Progenitor cell of endocrine pancreas (in vitro differentiated cells): ENCODE measurements at regions not wholly inside any gene's neighbourhood (a gene's known extent, or its start where the extent isn't known, plus 50 kb on each side); places are given as distances from the start of the nearest gene placed in this dataset.

Experiments
- DNase-seq: peaks from one replicate; pipeline ENCODE4 v3.0.0; 2021; ENCODE audit warnings: low spot score; ENCODE audit not compliant: unreplicated experiment
- H3K27ac Mint-ChIP-seq: 2 replicates; pipeline ENCODE4 v1.8.0; 2021; ENCODE audit warnings: mild to moderate bottlenecking, moderate library complexity, mixed read lengths
- H3K27me3 Mint-ChIP-seq: 2 replicates; pipeline ENCODE4 v1.8.0; 2021; ENCODE audit warnings: mixed read lengths
- H3K36me3 Mint-ChIP-seq: 2 replicates; pipeline ENCODE4 v1.8.0; 2022; ENCODE audit warnings: mixed read lengths; ENCODE audit not compliant: insufficient read depth
- H3K4me1 Mint-ChIP-seq: 2 replicates; pipeline ENCODE4 v1.8.0; 2021; ENCODE audit warnings: low read depth, mixed read lengths
- H3K4me3 Mint-ChIP-seq: 2 replicates; pipeline ENCODE4 v1.8.0; 2021; ENCODE audit warnings: low read depth, mild to moderate bottlenecking, moderate library complexity, mixed read lengths
- H3K9me3 Mint-ChIP-seq: 2 replicates; pipeline ENCODE4 v1.8.0; 2021; ENCODE audit warnings: low read depth, mixed read lengths
- TF ChIP-seq, protein P1 (sequence below): fragments of 200-600 bp; sonication (generic); IDR thresholded peaks from one replicate; pipeline ENCODE4 v1.5.0; 2021; ENCODE audit warnings: antibody characterized with exemption, mild to moderate bottlenecking; ENCODE audit not compliant: unreplicated experiment

DNA sequence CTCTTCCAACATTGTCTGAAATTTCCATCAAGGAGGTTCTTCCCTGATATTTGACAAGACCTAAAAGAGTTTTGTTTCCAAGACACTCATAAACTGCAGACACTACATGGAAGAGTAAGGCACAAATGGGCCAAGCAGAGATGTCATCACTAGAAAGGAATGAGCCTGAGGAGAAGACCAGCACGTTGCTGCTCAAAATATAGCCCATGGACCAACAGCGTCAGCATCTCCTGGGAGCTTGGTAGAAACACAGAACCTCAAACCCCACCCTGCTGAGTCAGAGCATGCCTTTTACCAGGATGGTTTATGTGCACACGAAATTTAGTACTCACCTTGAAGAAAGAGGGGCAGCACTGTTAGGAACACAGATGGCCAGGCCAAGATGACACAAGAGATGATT lies 128.7 kb upstream of the MID1 start:
- TF ChIP-seq, protein P1, sequence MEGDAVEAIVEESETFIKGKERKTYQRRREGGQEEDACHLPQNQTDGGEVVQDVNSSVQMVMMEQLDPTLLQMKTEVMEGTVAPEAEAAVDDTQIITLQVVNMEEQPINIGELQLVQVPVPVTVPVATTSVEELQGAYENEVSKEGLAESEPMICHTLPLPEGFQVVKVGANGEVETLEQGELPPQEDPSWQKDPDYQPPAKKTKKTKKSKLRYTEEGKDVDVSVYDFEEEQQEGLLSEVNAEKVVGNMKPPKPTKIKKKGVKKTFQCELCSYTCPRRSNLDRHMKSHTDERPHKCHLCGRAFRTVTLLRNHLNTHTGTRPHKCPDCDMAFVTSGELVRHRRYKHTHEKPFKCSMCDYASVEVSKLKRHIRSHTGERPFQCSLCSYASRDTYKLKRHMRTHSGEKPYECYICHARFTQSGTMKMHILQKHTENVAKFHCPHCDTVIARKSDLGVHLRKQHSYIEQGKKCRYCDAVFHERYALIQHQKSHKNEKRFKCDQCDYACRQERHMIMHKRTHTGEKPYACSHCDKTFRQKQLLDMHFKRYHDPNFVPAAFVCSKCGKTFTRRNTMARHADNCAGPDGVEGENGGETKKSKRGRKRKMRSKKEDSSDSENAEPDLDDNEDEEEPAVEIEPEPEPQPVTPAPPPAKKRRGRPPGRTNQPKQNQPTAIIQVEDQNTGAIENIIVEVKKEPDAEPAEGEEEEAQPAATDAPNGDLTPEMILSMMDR, result no peak
- no peak overlapping the region for H3K27ac Mint-ChIP-seq
- peaks cover 28% of the 10 kb centered on the region for H3K9me3 Mint-ChIP-seq
- peaks cover 4% of the 10 kb centered on the region for H3K36me3 Mint-ChIP-seq
- no peak overlapping the region for H3K4me3 Mint-ChIP-seq
- DNase-seq, result no peak
- no peaks in the 10 kb centered on the region for H3K27me3 Mint-ChIP-seq
- peaks cover 3% of the 10 kb centered on the region for H3K4me1 Mint-ChIP-seq

- H3K27ac Mint-ChIP-seq, result no peak overlapping the region
- H3K4me3 Mint-ChIP-seq, result no peak overlapping the region
- peaks cover 14% of the 10 kb centered on the region for H3K4me1 Mint-ChIP-seq
- peaks cover 25% of the 10 kb centered on the region for H3K9me3 Mint-ChIP-seq
- TF ChIP-seq, protein P1, result no peak
- H3K36me3 Mint-ChIP-seq, result peaks cover 4% of the 10 kb centered on the region
- no peaks in the 10 kb centered on the region for H3K27me3 Mint-ChIP-seq
- no peak for DNase-seq
These were observed 130.2 kb upstream of the MID1 start for GRCh38 chrX:10750581-10750980.

GRCh38 chrX:10753116-10753515 lies 132.7 kb upstream of the MID1 start:
- H3K9me3 Mint-ChIP-seq, result peaks cover 20% of the 10 kb centered on the region

GRCh38 chrX:10754445-10754844 lies 134.1 kb upstream of the MID1 start:
- H3K9me3 Mint-ChIP-seq, result peaks cover 16% of the 10 kb centered on the region
- peak overlapping the region; percentile 78 for H3K27ac Mint-ChIP-seq
- TF ChIP-seq, protein P1, result no peak

More at GRCh38 chrX:10753116-10753515, 132.7 kb upstream of the MID1 start:
- peaks cover 4% of the 10 kb centered on the region for H3K36me3 Mint-ChIP-seq
- H3K27ac Mint-ChIP-seq, result no peak overlapping the region
- DNase-seq, result no peak
- no peaks in the 10 kb centered on the region for H3K27me3 Mint-ChIP-seq
- no peak overlapping the region for H3K4me3 Mint-ChIP-seq
- TF ChIP-seq, protein P1, result no peak
- peaks cover 20% of the 10 kb centered on the region for H3K4me1 Mint-ChIP-seq

DNA sequence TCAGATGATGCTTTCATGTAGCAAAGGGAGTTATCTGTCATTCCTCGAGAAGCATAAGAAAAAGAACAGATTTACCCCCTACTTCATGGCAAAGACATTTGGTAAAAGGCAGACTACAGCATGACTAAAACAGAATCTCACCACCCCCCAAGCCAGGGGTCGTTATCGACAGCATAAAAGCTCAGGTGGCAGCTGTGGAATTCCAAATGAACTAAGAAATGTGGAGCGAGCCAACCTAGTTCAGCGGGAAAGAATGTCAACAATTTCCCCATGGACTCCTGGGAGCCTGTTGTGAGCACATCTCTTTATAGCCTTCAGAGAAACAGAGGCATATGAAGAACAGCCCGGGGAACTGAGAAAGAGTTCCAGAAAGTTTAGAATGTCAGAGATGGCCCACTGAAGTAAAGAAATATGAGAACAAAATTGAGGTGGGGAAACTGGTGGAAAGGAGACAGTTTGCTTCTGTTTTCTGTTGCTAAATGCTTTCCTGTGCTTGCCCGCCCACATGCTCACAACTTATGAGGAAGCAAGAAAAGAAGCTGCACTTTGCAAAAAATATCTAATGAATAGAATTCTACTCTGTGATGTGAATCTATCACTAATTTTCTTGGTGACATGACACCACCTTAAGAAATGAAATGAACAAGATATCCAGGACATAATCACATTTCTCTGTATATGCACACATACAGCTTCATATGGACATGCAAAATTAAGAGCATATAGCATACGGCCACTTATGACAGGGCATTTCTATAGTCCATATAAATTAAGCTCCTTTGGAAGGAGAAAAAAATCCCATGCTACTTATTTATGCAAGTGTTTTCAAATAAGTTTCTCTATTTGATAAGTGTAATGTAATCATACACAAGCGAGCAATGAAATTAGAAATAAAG lies 135.3 kb upstream of the MID1 start:
- peaks cover under 1% of the 10 kb centered on the region for H3K36me3 Mint-ChIP-seq
- DNase-seq, result no peak
- H3K9me3 Mint-ChIP-seq, result peaks cover 11% of the 10 kb centered on the region
- peak overlapping the region; percentile 96 for H3K27ac Mint-ChIP-seq
- H3K4me3 Mint-ChIP-seq, result no peak overlapping the region
- TF ChIP-seq, protein P1, result no peak
- peaks cover 20% of the 10 kb centered on the region for H3K4me1 Mint-ChIP-seq
- H3K27me3 Mint-ChIP-seq, result no peaks in the 10 kb centered on the region

More at GRCh38 chrX:10754445-10754844, 134.1 kb upstream of the MID1 start:
- no peak for DNase-seq
- Mint-ChIP-seq H3K4me1 (peaks cover 20% of the 10 kb centered on the region), H3K36me3 (peaks cover 4% of the 10 kb centered on the region), H3K4me3 (no peak overlapping the region), H3K27me3 (no peaks in the 10 kb centered on the region)
